CD4-positive, alpha-beta T cell treated with Interleukin-4 for 1 hour (primary cell): ENCODE measurements at regions not wholly inside any gene's neighbourhood (a gene's known extent, or its start where the extent isn't known, plus 50 kb on each side); places are given as distances from the start of the nearest gene placed in this dataset.
"Not testable (repeated sequence)": the region's sequence is repeated elsewhere in the genome, so short reads cannot be mapped to it uniquely, and the experiment has no call there.

Experiments
- DNase-seq, 2 donors: peaks; one replicate each; pipeline ENCODE4 v3.0.0-alpha.2; 2020 to 2022

GRCh38 chr16:13478991-13479390 lies 441.0 kb upstream of the ERCC4 start:
- no peak for DNase-seq

- DNase-seq = no peak
These were observed 440.4 kb upstream of the ERCC4 start for GRCh38 chr16:13479549-13479948.

GRCh38 chr16:13480801-13481200 lies 439.2 kb upstream of the ERCC4 start:
- DNase-seq = no peak

- DNase-seq = no peak
These were observed 436.8 kb upstream of the ERCC4 start for GRCh38 chr16:13483121-13483520.

GRCh38 chr16:13489416-13489815 lies 430.5 kb upstream of the ERCC4 start:
- not testable (repeated sequence) for DNase-seq

GRCh38 chr16:13492046-13492445 lies 427.9 kb upstream of the ERCC4 start:
- no peak for DNase-seq

- DNase-seq = no peak
These were observed 415.9 kb upstream of the ERCC4 start for GRCh38 chr16:13503960-13504635.

GRCh38 chr16:13507530-13507929 lies 412.4 kb upstream of the ERCC4 start:
- no peak for DNase-seq

- no peak for DNase-seq
These were observed 409.4 kb upstream of the ERCC4 start for GRCh38 chr16:13510425-13511151.

GRCh38 chr16:13517841-13518240 lies 402.1 kb upstream of the ERCC4 start:
- no peak for DNase-seq

- no peak for DNase-seq
These were observed 400.1 kb upstream of the ERCC4 start for GRCh38 chr16:13519871-13520270.

- DNase-seq = no peak
These were observed 398.6 kb upstream of the ERCC4 start for GRCh38 chr16:13521356-13521755.

- no peak for DNase-seq
These were observed 392.6 kb upstream of the ERCC4 start for GRCh38 chr16:13527332-13527731.

- DNase-seq = no peak
These were observed 391.3 kb upstream of the ERCC4 start for GRCh38 chr16:13528691-13529090.

GRCh38 chr16:13529193-13529982 lies 390.6 kb upstream of the ERCC4 start:
- no peak for DNase-seq

- DNase-seq = no peak
These were observed 379.2 kb upstream of the ERCC4 start for GRCh38 chr16:13540771-13541170.

- no peak for DNase-seq
These were observed 377.7 kb upstream of the ERCC4 start for GRCh38 chr16:13542284-13542683.

GRCh38 chr16:13543850-13544249 lies 376.1 kb upstream of the ERCC4 start:
- no peak for DNase-seq

- no peak for DNase-seq
These were observed 374.7 kb upstream of the ERCC4 start for GRCh38 chr16:13545271-13545670.

- no peak for DNase-seq
These were observed 369.7 kb upstream of the ERCC4 start for GRCh38 chr16:13550254-13550653.

GRCh38 chr16:13552062-13552959 lies 367.6 kb upstream of the ERCC4 start:
- no peak for DNase-seq

- DNase-seq = no peak
These were observed 367.0 kb upstream of the ERCC4 start for GRCh38 chr16:13552960-13553257.

- no peak for DNase-seq
These were observed 366.4 kb upstream of the ERCC4 start for GRCh38 chr16:13553453-13553985.
